Stimulated activated CD8-positive, alpha-beta memory T cell treated with anti-CD3 and anti-CD28 coated beads, Interleukin-15, amount 100 ng/mL, for 1 hour (primary cell): ENCODE measurements at regions not wholly inside any gene's neighbourhood (a gene's known extent, or its start where the extent isn't known, plus 50 kb on each side); places are given as distances from the start of the nearest gene placed in this dataset.
"Not testable (repeated sequence)": the region's sequence is repeated elsewhere in the genome, so short reads cannot be mapped to it uniquely, and the experiment has no call there.

Source experiments
- DNase-seq: peaks from one replicate; pipeline ENCODE4 v3.0.0-alpha.2; 2020; ENCODE audit warnings: low read depth

GRCh38 chr15:69869881-69870505, 227.7 kb downstream of the TLE3 start:
- DNase-seq: no peak

GRCh38 chr15:69871511-69872134, 226.1 kb downstream of the TLE3 start:
- DNase-seq: no peak

- no peak for DNase-seq
Observed at GRCh38 chr15:69873807-69874206, 223.9 kb downstream of the TLE3 start.

- DNase-seq: no peak
Observed at GRCh38 chr15:69874321-69874720, 223.4 kb downstream of the TLE3 start.

GRCh38 chr15:69876064-69876940, 221.4 kb downstream of the TLE3 start:
- no peak for DNase-seq

- not testable (repeated sequence) for DNase-seq
Observed at GRCh38 chr15:69879963-69880362, 217.8 kb downstream of the TLE3 start.

GRCh38 chr15:69880571-69881301, 217.0 kb downstream of the TLE3 start:
- DNase-seq: no peak

- no peak for DNase-seq
Observed at GRCh38 chr15:69881302-69881670, 216.4 kb downstream of the TLE3 start.

GRCh38 chr15:69881766-69882165, 216.0 kb downstream of the TLE3 start:
- no peak for DNase-seq

- DNase-seq: no peak
Observed at GRCh38 chr15:69883306-69883705, 214.4 kb downstream of the TLE3 start.

- no peak for DNase-seq
Observed at GRCh38 chr15:69885173-69885955, 212.4 kb downstream of the TLE3 start.

- DNase-seq: no peak
Observed at GRCh38 chr15:69887009-69887408, 210.7 kb downstream of the TLE3 start.

- DNase-seq: no peak
Observed at GRCh38 chr15:69887553-69887952, 210.2 kb downstream of the TLE3 start.

- no peak for DNase-seq
Observed at GRCh38 chr15:69888406-69888805, 209.3 kb downstream of the TLE3 start.

GRCh38 chr15:69891070-69891536, 206.6 kb downstream of the TLE3 start:
- no peak for DNase-seq

- DNase-seq: no peak
Observed at GRCh38 chr15:69891606-69892005, 206.1 kb downstream of the TLE3 start.

GRCh38 chr15:69892351-69892750, 205.4 kb downstream of the TLE3 start:
- DNase-seq: no peak

- no peak for DNase-seq
Observed at GRCh38 chr15:69893086-69893485, 204.6 kb downstream of the TLE3 start.

GRCh38 chr15:69893863-69894262, 203.9 kb downstream of the TLE3 start:
- DNase-seq: no peak

- no peak for DNase-seq
Observed at GRCh38 chr15:69895202-69895601, 202.5 kb downstream of the TLE3 start.

GRCh38 chr15:69896606-69897005, 201.1 kb downstream of the TLE3 start:
- no peak for DNase-seq

- no peak for DNase-seq
Observed at GRCh38 chr15:69897061-69897460, 200.7 kb downstream of the TLE3 start.
